Activated CD8-positive, alpha-beta memory T cell treated with anti-CD3 and anti-CD28 coated beads for 24 hours (primary cell): ENCODE measurements at regions not wholly inside any gene's neighbourhood (a gene's known extent, or its start where the extent isn't known, plus 50 kb on each side); places are given as distances from the start of the nearest gene placed in this dataset.

Experiments
- DNase-seq: peaks from one replicate; pipeline ENCODE4 v3.0.0-alpha.2; 2020

DNA sequence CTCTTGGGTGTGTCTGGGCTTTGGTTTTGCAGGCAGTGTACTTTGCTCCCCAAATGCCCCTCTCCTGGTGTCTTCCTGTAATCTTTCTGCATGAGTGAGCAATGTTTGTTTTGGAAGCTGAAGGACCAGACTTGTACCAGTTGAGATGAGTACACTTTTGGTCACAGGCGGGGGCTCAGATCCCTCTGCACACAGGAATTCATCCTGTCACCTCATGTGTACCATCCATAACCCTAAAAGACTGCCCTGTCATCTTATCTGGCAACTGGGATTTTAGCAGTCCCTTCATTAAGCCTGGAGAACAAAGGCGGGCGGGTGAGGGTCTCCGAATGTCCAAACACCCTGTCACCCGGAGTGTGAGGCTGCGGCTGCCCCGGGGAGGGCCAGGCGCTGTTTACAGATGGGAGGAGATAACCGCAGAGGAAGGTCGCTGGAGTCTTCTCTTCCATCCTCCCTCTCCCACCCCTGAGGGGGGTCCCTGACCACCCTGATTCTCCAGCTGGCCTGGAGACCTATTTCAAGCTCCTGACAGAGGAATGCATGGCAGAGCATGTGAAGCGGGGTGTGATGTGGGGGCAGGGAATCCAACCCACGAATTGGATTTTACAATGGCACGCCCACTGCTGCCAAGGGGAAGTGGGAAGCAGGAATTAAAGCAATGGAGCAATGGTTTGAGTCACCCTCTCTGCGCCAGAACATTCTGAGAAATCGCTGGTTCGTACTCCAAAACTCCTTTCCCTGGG, 158.2 kb upstream of the MYCN start:
- no peak for DNase-seq

DNA sequence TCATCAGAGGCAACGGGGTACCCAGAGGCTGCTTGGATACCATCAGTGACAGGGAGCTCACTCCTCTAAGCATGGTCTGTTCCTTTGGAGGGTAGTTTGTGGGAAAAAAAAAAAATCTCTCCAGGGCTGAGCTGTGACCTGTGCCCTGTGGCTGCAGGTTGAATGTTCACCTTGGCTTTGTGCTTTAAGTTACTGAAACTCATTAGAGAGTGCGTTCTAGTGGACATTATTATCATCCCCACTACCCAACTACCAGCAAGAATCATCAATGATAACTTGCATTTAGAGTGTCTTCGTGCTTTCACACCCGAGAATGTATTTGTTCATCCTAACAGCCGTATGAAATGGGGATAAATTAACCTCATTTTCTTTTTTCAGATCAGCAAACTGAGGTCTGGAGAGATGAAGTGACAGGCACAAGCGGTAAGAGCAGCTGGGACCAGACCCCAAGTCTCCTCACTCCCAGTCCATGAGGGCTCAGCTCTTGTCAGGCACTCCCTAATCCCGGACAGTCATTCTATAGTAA, 157.5 kb upstream of the MYCN start:
- no peak for DNase-seq

- DNase-seq: no peak
Measured at GRCh38 chr2:15783489-15783888, 156.9 kb upstream of the MYCN start.

GRCh38 chr2:15784106-15784885, 156.1 kb upstream of the MYCN start:
- DNase-seq: no peak

DNA sequence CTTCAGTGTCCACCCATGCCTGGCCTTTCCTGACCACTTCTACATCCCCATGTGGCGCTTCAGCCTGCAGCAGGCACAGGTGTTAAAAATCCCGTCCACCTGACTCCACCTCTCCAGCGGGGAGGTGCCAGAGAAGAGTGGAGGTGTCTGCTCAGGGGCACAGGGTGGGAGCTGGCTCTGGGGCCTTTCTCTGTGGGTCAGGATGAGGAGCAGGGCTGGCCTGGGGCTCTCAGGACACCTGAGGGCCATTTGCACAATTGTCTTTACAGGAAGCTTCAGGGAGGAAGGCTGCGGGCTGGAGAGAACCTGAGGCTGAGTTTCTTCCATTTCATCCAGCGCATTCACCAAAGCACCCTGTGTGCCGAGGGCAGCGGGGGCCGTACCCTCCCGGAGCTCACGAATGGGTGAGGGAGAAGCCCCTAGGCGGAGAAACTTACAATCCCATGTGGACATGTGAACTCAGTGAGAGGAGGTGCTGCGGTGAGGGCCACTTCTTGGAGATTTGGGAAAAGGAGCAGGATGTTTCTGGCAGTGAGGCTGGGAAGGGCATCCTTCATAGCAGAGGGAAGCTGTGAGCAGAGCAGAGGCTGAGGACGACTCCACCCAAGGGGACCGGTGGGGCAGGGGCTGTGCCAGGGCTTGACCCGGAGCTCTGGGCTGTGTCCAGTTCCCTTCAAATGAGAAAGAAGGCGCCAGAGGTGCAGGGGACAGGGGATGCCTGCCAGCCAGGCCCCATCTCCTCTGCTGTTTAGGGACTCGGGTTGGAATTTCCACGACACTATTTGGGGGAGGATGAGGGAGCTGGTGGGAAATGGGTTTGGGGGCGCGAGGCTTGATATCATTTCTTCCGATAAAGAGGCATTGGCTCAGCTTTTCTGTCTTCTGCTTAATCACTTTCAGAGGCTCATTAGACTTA, 155.2 kb upstream of the MYCN start:
- no peak for DNase-seq

- DNase-seq: no peak
Measured at GRCh38 chr2:15786003-15786654, 154.2 kb upstream of the MYCN start.

DNA sequence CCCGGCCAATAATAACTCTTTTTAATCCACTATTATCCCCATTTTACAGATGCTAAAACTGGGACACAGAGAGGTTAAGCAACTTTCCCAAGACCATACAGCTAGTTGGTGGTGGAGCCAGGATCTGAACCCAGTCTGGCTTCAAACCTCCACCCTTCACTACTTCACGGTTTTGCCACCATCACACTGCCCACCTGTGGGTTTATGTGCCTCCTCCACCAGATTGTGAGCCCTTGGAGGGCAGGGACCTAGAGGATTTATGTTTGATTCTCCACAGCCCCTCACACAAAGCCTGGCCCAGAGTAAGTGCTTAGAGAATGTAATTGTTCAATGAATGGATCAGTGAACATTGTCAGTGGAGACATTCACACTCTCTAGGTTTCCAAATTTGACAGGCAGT, 153.4 kb upstream of the MYCN start:
- DNase-seq: no peak

DNA sequence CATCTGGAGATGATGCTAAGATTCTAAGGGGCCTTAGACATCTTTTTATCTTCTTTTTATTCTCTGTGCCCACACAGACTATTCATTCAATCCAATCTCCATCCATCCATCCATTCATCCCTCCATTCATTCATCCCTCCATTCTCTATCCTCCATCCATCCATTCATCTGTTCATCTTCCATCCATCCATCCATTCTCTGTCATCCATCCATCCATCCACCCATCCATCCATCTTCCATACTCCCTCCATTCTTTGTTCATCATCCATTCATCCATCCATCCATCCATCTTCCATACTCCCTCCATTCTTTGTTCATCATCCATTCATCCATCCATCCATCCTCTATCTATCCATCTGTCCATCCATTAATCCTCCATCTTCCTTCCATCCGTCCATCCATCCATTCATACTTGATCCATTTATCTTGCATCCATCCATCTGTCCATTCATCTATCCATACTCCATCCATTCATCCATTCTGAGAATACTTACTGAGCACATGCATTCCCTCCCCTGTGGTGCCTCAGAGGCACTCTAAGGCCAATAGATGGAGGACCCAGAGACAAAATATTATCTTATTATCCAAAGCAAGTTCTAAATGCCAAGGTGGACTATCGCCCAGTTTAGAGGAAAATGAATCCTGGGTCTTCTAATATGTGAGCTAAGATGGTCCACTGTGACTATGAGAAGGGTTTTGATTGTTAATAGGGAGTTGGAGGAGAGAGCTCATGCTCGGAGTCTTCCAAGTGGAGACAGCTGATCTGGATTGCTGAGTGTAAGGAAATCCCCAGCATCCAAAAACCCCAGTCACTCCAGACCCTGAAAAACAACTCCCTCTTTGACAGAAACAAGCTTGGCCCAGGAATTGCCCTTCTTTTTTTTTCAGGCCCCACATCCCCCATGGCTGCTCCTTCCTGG, 152.6 kb upstream of the MYCN start:
- DNase-seq: no peak

DNA sequence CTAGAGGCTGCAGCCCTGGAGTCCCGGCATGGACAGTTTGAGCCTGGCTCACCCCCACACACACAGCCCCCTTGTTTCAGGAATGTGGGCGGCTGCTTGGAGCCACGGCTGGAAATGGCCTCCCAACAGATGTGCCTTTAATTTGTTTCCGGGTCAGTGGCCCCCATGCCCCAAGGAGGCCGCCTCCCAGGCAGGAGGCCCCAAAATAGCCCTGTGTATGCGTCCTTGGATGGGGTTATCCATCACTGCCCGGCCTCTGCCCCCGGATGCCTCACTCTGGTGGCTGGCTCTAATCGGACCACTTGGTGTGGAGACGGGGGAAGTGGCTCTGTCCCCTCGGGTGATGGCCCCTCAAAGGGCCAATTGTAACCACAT, 151.9 kb upstream of the MYCN start:
- no peak for DNase-seq

DNA sequence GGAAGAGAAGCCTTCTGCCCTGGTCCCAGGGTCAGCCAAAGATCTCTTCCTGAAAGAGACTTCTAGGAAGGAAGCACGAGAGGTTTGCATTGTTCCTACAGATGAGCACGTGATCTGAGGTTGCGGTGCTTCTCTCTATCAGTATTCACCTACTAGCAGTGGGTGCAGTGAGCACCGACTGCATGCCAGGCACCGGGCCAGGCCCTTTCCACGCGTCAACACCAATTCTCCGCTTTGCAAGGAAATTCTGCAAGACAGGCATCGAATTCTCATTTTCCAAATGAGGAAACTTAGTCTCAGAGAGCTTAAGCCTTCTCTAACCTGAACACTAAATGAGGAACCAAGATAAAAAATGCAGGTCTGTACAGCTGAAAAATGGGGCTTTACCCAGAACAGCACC, 151.5 kb upstream of the MYCN start:
- DNase-seq: no peak

GRCh38 chr2:15789381-15790062, 150.8 kb upstream of the MYCN start:
- DNase-seq: no peak

- no peak for DNase-seq
Measured at GRCh38 chr2:15790326-15790725, 150.0 kb upstream of the MYCN start.

DNA sequence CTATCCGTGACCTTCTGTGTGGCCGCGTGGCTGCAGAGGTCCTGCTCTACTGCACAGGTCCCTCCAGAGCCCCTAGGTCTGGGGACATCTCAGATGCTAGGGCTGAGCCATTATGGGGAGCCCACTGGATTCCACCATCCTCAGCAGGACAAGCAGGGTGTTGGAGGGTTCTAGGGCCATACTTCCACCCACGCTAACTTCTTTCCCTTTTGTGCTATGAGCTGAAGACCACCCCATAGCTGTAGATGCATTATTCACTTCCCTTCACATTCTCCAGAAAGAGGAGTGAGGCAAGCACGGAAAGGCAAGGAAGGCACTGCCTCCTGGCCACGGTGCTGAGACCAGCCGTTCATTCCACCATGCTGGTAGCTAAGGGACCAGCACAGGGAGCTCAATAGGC, 149.5 kb upstream of the MYCN start:
- DNase-seq: no peak

DNA sequence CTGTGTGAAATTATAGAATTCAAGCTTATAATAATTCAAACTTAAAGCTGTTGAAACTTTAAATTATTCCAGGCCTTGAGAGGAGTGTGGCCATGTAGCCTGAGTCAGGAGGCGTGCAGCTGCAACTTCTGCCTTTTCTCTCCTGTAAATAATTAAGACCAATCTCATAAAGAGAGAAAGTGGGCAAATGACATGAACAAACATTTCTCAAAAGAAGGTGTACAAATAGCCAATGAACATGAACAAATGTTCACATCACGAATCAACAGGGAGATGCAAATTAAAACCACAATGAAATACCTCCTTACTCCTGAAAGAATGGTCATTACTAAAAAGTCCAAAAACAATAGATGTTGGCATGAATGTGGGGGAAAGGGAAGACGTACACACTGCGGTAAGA, 149.1 kb upstream of the MYCN start:
- DNase-seq: no peak

GRCh38 chr2:15792331-15792730, 148.0 kb upstream of the MYCN start:
- DNase-seq: no peak

DNA sequence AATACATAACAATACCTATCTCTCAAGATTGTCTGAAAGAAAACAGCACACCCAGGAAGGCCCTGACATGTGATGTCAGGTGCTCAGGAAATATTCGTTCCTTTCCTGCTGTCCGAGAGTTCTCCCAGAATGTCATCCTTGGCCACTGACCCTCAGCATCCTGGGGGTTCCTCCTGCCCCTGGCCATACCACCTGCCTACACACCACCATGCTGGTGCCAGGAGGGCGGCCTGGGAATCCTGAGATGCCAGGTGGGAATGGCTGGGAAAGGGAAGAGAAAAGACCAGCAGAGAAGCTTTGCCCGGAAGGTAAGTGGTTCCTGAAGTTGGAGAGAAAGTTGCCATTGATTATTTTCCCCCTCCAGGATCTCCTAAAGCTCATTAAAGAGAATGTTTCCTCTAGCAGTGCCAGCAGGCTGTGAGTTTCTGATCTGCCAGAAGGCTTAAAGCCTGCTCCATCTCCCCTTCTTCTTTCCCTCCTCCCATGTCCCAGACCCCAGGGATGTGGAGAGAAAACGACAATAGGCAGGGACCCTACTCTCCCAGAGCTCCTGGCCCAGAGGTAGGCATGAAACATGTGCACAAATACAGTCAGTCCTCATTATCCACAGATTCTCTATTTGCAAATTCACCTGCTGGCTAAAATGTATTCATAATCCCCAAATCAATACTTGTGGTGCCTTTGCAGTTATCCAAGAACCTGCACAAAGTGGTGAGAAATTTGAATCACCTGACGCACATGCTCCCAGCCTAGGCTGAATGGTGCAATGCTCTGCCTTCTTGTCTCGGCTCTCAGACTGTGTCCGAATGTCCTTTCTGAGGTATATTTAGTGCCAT, 147.1 kb upstream of the MYCN start:
- no peak for DNase-seq

GRCh38 chr2:15793978-15794377, 146.4 kb upstream of the MYCN start:
- no peak for DNase-seq

- no peak for DNase-seq
Measured at GRCh38 chr2:15794608-15795134, 145.7 kb upstream of the MYCN start.

- no peak for DNase-seq
Measured at GRCh38 chr2:15795426-15795825, 144.9 kb upstream of the MYCN start.
